ENCODE measurements at regions not wholly inside any gene's neighbourhood (a gene's known extent, or its start where the extent isn't known, plus 50 kb on each side); places are given as distances from the start of the nearest gene placed in this dataset.
A peak's percentile ranks its signal among the peaks of the same experiment; 100 is the strongest.

- Histone ChIP-seq H3K27me3 (ENCODE audit: control insufficient read depth, insufficient read depth, low read length) (no peaks in the 10 kb centered on the region), H3K4me3 (ENCODE audit: low read depth, low read length) (no peak overlapping the region), H3K79me2 (no peaks in the 10 kb centered on the region), H3K4me1 (no peaks in the 10 kb centered on the region), H2AFZ (no peak overlapping the region), H3K4me2 (ENCODE audit: low read length) (no peak overlapping the region), H3K9me3 (ENCODE audit: control insufficient read depth, low read length) (no peaks in the 10 kb centered on the region), H3K9ac (no peak overlapping the region), H3K36me3 (ENCODE audit: control insufficient read depth, insufficient read depth, low read length) (no peaks in the 10 kb centered on the region), H3K27ac (no peak overlapping the region)
- TF ChIP-seq, protein P1, sequence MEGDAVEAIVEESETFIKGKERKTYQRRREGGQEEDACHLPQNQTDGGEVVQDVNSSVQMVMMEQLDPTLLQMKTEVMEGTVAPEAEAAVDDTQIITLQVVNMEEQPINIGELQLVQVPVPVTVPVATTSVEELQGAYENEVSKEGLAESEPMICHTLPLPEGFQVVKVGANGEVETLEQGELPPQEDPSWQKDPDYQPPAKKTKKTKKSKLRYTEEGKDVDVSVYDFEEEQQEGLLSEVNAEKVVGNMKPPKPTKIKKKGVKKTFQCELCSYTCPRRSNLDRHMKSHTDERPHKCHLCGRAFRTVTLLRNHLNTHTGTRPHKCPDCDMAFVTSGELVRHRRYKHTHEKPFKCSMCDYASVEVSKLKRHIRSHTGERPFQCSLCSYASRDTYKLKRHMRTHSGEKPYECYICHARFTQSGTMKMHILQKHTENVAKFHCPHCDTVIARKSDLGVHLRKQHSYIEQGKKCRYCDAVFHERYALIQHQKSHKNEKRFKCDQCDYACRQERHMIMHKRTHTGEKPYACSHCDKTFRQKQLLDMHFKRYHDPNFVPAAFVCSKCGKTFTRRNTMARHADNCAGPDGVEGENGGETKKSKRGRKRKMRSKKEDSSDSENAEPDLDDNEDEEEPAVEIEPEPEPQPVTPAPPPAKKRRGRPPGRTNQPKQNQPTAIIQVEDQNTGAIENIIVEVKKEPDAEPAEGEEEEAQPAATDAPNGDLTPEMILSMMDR (IDR thresholded peaks at IDR 0.05): no peak
These were observed 271.7 kb upstream of the BTG1 start for GRCh38 chr12:92417373-92417772.

DNA sequence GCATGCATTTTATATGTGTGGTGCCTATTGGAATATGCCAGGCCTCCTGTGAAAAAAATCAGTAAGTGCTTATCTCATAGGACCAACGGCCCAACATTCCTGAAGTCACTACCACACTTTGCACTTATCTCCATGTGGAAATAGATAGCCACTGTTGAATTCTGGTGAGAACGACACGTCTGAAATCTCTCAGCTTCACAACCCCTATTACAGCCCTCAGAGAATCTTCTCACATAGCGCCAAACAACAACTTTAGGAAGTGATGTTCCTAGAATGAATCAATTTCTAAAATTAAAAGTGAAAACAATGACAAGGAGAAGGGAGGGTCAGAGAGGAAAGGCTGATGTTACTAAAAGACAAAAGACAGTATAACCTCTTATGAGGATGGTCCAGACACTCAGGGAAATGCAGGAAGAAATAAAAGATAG lies 270.8 kb upstream of the BTG1 start:
- H3K4me3 ChIP-seq (ENCODE audit: low read depth, low read length): no peak overlapping the region
- no peak overlapping the region for H3K4me2 ChIP-seq (ENCODE audit: low read length)
- no peak overlapping the region for H2AFZ ChIP-seq
- H3K4me1 ChIP-seq: no peaks in the 10 kb centered on the region
- no peaks in the 10 kb centered on the region for H3K9me3 ChIP-seq (ENCODE audit: control insufficient read depth, low read length)
- H3K36me3 ChIP-seq (ENCODE audit: control insufficient read depth, insufficient read depth, low read length): no peaks in the 10 kb centered on the region
- TF ChIP-seq, protein P1 (IDR thresholded peaks at IDR 0.05): no peak
- no peaks in the 10 kb centered on the region for H3K27me3 ChIP-seq (ENCODE audit: control insufficient read depth, insufficient read depth, low read length)
- no peak overlapping the region for H3K27ac ChIP-seq
- H3K79me2 ChIP-seq: no peaks in the 10 kb centered on the region
- no peak overlapping the region for H3K9ac ChIP-seq

DNA sequence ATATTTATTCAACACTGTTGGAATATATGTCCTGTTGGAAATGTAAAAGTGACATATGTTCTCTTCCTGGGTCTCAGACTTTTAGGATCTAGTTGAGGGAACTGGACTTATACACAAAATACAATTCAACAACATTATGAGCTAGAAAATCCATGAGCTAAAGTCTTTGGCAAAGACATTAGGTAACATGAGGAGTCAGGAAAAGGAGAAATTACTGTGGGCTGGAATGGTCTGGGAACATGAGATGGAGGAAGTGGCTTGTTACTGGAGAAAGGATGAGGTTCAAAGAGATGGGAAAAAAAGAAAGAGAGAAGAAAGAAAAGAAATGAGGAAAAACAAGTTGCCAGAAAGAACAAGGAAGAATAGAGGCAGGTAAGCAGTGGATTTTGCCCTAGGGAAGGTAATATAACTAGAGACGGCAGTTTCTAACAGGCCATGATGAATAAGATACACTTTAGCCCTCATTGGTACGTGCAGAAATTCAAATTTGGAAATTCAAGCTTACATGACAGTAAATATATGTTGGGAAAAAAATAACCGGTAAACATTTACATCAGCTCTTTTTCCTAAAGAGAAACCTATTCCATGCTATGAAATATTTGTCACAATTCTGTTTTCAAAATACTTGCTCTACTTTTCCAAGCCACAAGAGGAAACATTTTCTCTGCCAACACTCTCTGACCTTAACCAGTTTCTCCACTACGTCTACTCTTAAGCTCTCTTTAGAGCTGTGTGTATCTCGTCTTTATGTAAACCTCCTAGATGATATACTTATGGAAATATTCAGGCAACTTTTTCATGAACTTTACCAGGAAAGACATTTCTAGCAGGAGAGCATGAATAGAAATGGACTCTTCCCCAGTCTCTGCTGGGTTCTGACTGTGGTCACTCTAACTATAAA lies 268.8 kb upstream of the BTG1 start:
- no peak overlapping the region for H3K9ac ChIP-seq
- H3K9me3 ChIP-seq (ENCODE audit: control insufficient read depth, low read length): no peaks in the 10 kb centered on the region
- H2AFZ ChIP-seq: peak overlapping the region; percentile 63
- H3K36me3 ChIP-seq (ENCODE audit: control insufficient read depth, insufficient read depth, low read length): no peaks in the 10 kb centered on the region
- H3K4me2 ChIP-seq (ENCODE audit: low read length): no peak overlapping the region
- no peak overlapping the region for H3K27ac ChIP-seq
- H3K27me3 ChIP-seq (ENCODE audit: control insufficient read depth, insufficient read depth, low read length): no peaks in the 10 kb centered on the region
- TF ChIP-seq, protein P1 (IDR thresholded peaks at IDR 0.05): peak; percentile 10
- H3K79me2 ChIP-seq: no peaks in the 10 kb centered on the region
- H3K4me1 ChIP-seq: no peaks in the 10 kb centered on the region
- no peak overlapping the region for H3K4me3 ChIP-seq (ENCODE audit: low read depth, low read length)

- Histone ChIP-seq H3K4me1 (no peaks in the 10 kb centered on the region), H3K9ac (no peak overlapping the region), H3K27ac (no peak overlapping the region)
These were observed 267.6 kb upstream of the BTG1 start for GRCh38 chr12:92413286-92413685.

More at GRCh38 chr12:92413286-92413685, 267.6 kb upstream of the BTG1 start:
- Histone ChIP-seq H3K4me3 (ENCODE audit: low read depth, low read length) (no peak overlapping the region), H2AFZ (no peak overlapping the region), H3K36me3 (ENCODE audit: control insufficient read depth, insufficient read depth, low read length) (no peaks in the 10 kb centered on the region), H3K9me3 (ENCODE audit: control insufficient read depth, low read length) (no peaks in the 10 kb centered on the region), H3K4me2 (ENCODE audit: low read length) (no peak overlapping the region), H3K27me3 (ENCODE audit: control insufficient read depth, insufficient read depth, low read length) (no peaks in the 10 kb centered on the region), H3K79me2 (no peaks in the 10 kb centered on the region)
- TF ChIP-seq, protein P1 (IDR thresholded peaks at IDR 0.05): no peak
